GM23338 (cell line): ENCODE measurements at regions not wholly inside any gene's neighbourhood (a gene's known extent, or its start where the extent isn't known, plus 50 kb on each side); places are given as distances from the start of the nearest gene placed in this dataset.
"Not testable (repeated sequence)": the region's sequence is repeated elsewhere in the genome, so short reads cannot be mapped to it uniquely, and the experiment has no call there.

Experiments used
- ATAC-seq: fragments of 200-7000 bp; cut with Tn5 transposase; 3 replicates; pipeline ENCODE4 v1.9.1; 2020
- DNase-seq: peaks from one replicate; pipeline ENCODE4 v3.0.0-alpha.2; 2015; ENCODE audit warnings: low spot score
- H2AFZ ChIP-seq: fragments of 200-600 bp; sonication (generic); 2 replicates; pipeline ENCODE4 v1.8.0; 2016; ENCODE audit warnings: antibody characterized with exemption, mild to moderate bottlenecking, moderate library complexity
- H3F3A ChIP-seq: fragments of 200-600 bp; sonication (generic); replicated peaks from 2 replicates; pipeline ENCODE4 v1.8.0; 2017; ENCODE audit warnings: antibody characterized with exemption, mixed run types, low read depth
- H3K27ac ChIP-seq: fragments of 200-600 bp; sonication (generic); 2 replicates; pipeline ENCODE4 v1.6.1; 2016; ENCODE audit warnings: low read depth
- H3K27me3 ChIP-seq: fragments of 200-600 bp; sonication (generic); 2 replicates; pipeline ENCODE4 v1.8.0; 2016; ENCODE audit warnings: mild to moderate bottlenecking, mixed run types, moderate library complexity; ENCODE audit not compliant: insufficient read depth
- H3K36me3 ChIP-seq: fragments of 200-600 bp; sonication (generic); 2 replicates; pipeline ENCODE4 v1.8.0; 2016; ENCODE audit warnings: mild to moderate bottlenecking; ENCODE audit not compliant: insufficient read depth
- H3K4me1 ChIP-seq: fragments of 200-600 bp; sonication (generic); 2 replicates; pipeline ENCODE4 v1.8.0; 2016; ENCODE audit warnings: mild to moderate bottlenecking, moderate library complexity; ENCODE audit not compliant: insufficient read depth
- H3K4me2 ChIP-seq: fragments of 200-600 bp; sonication (generic); 2 replicates; pipeline ENCODE4 v1.7.1; 2017; ENCODE audit warnings: mixed run types
- H3K4me3 ChIP-seq: fragments of 200-600 bp; sonication (generic); 2 replicates; pipeline ENCODE4 v1.6.1; 2016; ENCODE audit warnings: mixed run types
- H3K79me2 ChIP-seq: fragments of 200-600 bp; sonication (generic); replicated peaks from 2 replicates; pipeline ENCODE4 v1.8.0; 2017; ENCODE audit warnings: mild to moderate bottlenecking; ENCODE audit not compliant: insufficient read depth
- H3K9me2 ChIP-seq: fragments of 200-600 bp; sonication (generic); 2 replicates; pipeline ENCODE4 v1.8.0; 2017; ENCODE audit not compliant: insufficient read depth
- H4K20me1 ChIP-seq: fragments of 200-600 bp; sonication (generic); replicated peaks from 2 replicates; pipeline ENCODE4 v1.8.0; 2017; ENCODE audit warnings: mild to moderate bottlenecking; ENCODE audit not compliant: insufficient read depth
- H3K27ac Mint-ChIP-seq: 2 replicates; pipeline ENCODE4 v1.8.0; 2020; ENCODE audit warnings: inconsistent platforms, mild to moderate bottlenecking, moderate library complexity, mixed read lengths
- H3K27me3 Mint-ChIP-seq: 3 replicates; pipeline ENCODE4 v1.8.0; 2022; ENCODE audit warnings: low read depth, mild to moderate bottlenecking, moderate library complexity, mixed read lengths, inconsistent platforms; ENCODE audit not compliant: insufficient read depth, poor library complexity
- H3K36me3 Mint-ChIP-seq: 3 replicates; pipeline ENCODE4 v1.8.0; 2021; ENCODE audit warnings: low read depth, mild to moderate bottlenecking, inconsistent platforms, moderate library complexity, mixed read lengths
- H3K4me1 Mint-ChIP-seq: 3 replicates; pipeline ENCODE4 v1.8.0; 2020; ENCODE audit warnings: mild to moderate bottlenecking, inconsistent platforms, mixed read lengths
- H3K4me3 Mint-ChIP-seq: 3 replicates; pipeline ENCODE4 v1.8.0; 2021; ENCODE audit warnings: moderate library complexity, mild to moderate bottlenecking, inconsistent platforms, mixed read lengths
- H3K9me3 Mint-ChIP-seq: 3 replicates; pipeline ENCODE4 v1.8.0; 2020; ENCODE audit warnings: moderate library complexity, mild to moderate bottlenecking, inconsistent platforms, mixed read lengths
- CTCF ChIP-seq, 2 experiments: fragments of 200-600 bp in 1 of 2; sonication (generic) in 1 of 2; conservative IDR thresholded peaks; 2 replicates each; pipeline versions ENCODE4 v1.5.1 to v1.6.1; 2016 to 2017; ENCODE audit warnings: antibody characterized with exemption in 2 of 2, low read depth in 2 of 2, mild to moderate bottlenecking in 2 of 2, moderate library complexity in 1 of 2
- ETS1 ChIP-seq: IDR thresholded peaks from 2 replicates; pipeline ENCODE4 v1.6.1; 2016; ENCODE audit warnings: antibody characterized with exemption
- EZH2 ChIP-seq: fragments of 200-600 bp; sonication (generic); IDR thresholded peaks from one replicate; pipeline ENCODE4 v1.8.0; 2017; ENCODE audit warnings: antibody characterized with exemption, mild to moderate bottlenecking, low read depth; ENCODE audit not compliant: unreplicated experiment
- JUNB ChIP-seq: IDR thresholded peaks from one replicate; pipeline ENCODE4 v1.6.1; 2016; ENCODE audit warnings: antibody characterized with exemption; ENCODE audit not compliant: unreplicated experiment
- NANOG ChIP-seq: IDR thresholded peaks from 2 replicates; pipeline ENCODE4 v1.6.1; 2016; ENCODE audit warnings: antibody characterized with exemption, borderline replicate concordance
- POLR2AphosphoS5 ChIP-seq: IDR thresholded peaks from 2 replicates; pipeline ENCODE4 v1.6.1; 2016; ENCODE audit warnings: antibody characterized with exemption, low read depth
- STAT1 ChIP-seq: IDR thresholded peaks from one replicate; pipeline ENCODE4 v1.6.1; 2016; ENCODE audit warnings: antibody characterized with exemption; ENCODE audit not compliant: unreplicated experiment
- ZNF114 ChIP-seq: fragments of 250-450 bp; sonication (Bioruptor Pico); IDR thresholded peaks from 2 replicates; pipeline ENCODE4 v1.5.0; 2020; ENCODE audit warnings: mild to moderate bottlenecking, moderate library complexity
- ZNF331 ChIP-seq: fragments of 250-450 bp; sonication (Bioruptor Pico); IDR thresholded peaks from 2 replicates; pipeline ENCODE4 v1.5.0; 2020; ENCODE audit warnings: low read depth, mild to moderate bottlenecking, moderate library complexity
- ZNF462 ChIP-seq: fragments of 250-450 bp; sonication (Bioruptor Pico); IDR thresholded peaks from 2 replicates; pipeline ENCODE4 v1.5.0; 2020; ENCODE audit warnings: mild to moderate bottlenecking, moderate library complexity

- Mint-ChIP-seq H3K4me3 (no peak overlapping the region), H3K36me3 (peaks cover 22% of the 10 kb centered on the region), H3K4me1 (no peaks in the 10 kb centered on the region), H3K27me3 (peaks cover 1% of the 10 kb centered on the region), H3K9me3 (peaks cover 40% of the 10 kb centered on the region), H3K27ac (no peak overlapping the region)
- no peak overlapping the region for H3K27ac ChIP-seq
- no peaks in the 10 kb centered on the region for H3K79me2 ChIP-seq
- H3K4me3 ChIP-seq = no peak overlapping the region
- H3K9me2 ChIP-seq = peaks cover 3% of the 10 kb centered on the region; the same call in 1 of the 2 replicates
- H3F3A ChIP-seq = no peaks in the 10 kb centered on the region
- H3K4me1 ChIP-seq = no peaks in the 10 kb centered on the region
- no peaks in the 10 kb centered on the region for H4K20me1 ChIP-seq
- H2AFZ ChIP-seq = no peak overlapping the region
- DNase-seq (no peak), ATAC-seq (no peak)
- no peak overlapping the region for H3K4me2 ChIP-seq
- peaks cover 6% of the 10 kb centered on the region; the same call in 1 of the 2 replicates for H3K36me3 ChIP-seq
- TF ChIP-seq NANOG = no peak
- no peak for TF ChIP-seq EZH2
- TF ChIP-seq STAT1 = no peak
- TF ChIP-seq ZNF331 = no peak
- no peak for TF ChIP-seq ZNF114 (CRISPR knock-in tag)
- TF ChIP-seq POLR2AphosphoS5 = no peak
- H3K27me3 ChIP-seq = no peaks in the 10 kb centered on the region
These were observed 532.1 kb upstream of the PITX2 start for GRCh38 chr4:111154934-111155333.

GRCh38 chr4:111164556-111164955 is 541.7 kb upstream of the PITX2 start:
- not testable (repeated sequence) for H3K27ac ChIP-seq, H3K9me2 ChIP-seq, H2AFZ ChIP-seq, H3K4me2 ChIP-seq, H3K4me1 Mint-ChIP-seq, H3K36me3 Mint-ChIP-seq, H3K27me3 Mint-ChIP-seq, H3K36me3 ChIP-seq, H3K4me3 ChIP-seq, H3K4me3 Mint-ChIP-seq, H3K27ac Mint-ChIP-seq, H3K79me2 ChIP-seq, H3K27me3 ChIP-seq, H4K20me1 ChIP-seq, H3K4me1 ChIP-seq, H3F3A ChIP-seq
- peak; percentile 84 for DNase-seq
- H3K9me3 Mint-ChIP-seq = peaks cover 27% of the 10 kb centered on the region
- TF ChIP-seq CTCF (conservative IDR thresholded peaks at IDR 0.05; ENCODE audit: low read depth in 2 of 2) = peak; percentile 56 to 87
- peak; percentile 44; the same call in 1 of the 3 replicates for ATAC-seq

- Histone ChIP-seq H3K27me3 (no peaks in the 10 kb centered on the region), H3K4me1 (no peaks in the 10 kb centered on the region), H3F3A (no peaks in the 10 kb centered on the region), H3K27ac (no peak overlapping the region), H4K20me1 (no peaks in the 10 kb centered on the region), H3K9me2 (peaks cover 11% of the 10 kb centered on the region; the same call in 1 of the 2 replicates), H3K4me3 (no peak overlapping the region), H2AFZ (no peak overlapping the region), H3K36me3 (no peaks in the 10 kb centered on the region), H3K79me2 (no peaks in the 10 kb centered on the region), H3K4me2 (no peak overlapping the region)
- ATAC-seq (no peak), DNase-seq (no peak)
- Mint-ChIP-seq H3K4me1 (peaks cover 2% of the 10 kb centered on the region; the same call in 2 of the 3 replicates), H3K27me3 (no peaks in the 10 kb centered on the region), H3K27ac (no peak overlapping the region), H3K9me3 (no peaks in the 10 kb centered on the region), H3K4me3 (no peak overlapping the region), H3K36me3 (no peaks in the 10 kb centered on the region)
- TF ChIP-seq ETS1 = no peak
- no peak for TF ChIP-seq EZH2
- TF ChIP-seq JUNB = no peak
- TF ChIP-seq ZNF462 (CRISPR knock-in tag) = no peak
These were observed 551.5 kb upstream of the PITX2 start for GRCh38 chr4:111174331-111174730.
